Peyer's patch (tissue), 4 donors: ENCODE measurements at regions not wholly inside any gene's neighbourhood (a gene's known extent, or its start where the extent isn't known, plus 50 kb on each side); places are given as distances from the start of the nearest gene placed in this dataset.

Source experiments
- DNase-seq, 3 donors: peaks; one replicate each; pipeline ENCODE4 v3.0.0-alpha.2; 2017 to 2019
- H3K27ac ChIP-seq, 4 donors: fragments of 200-600 bp; sonication (generic); one replicate each; pipeline ENCODE4 v1.5.1; 2016 to 2019
- H3K27me3 ChIP-seq, 2 donors: fragments of 200-600 bp; sonication (generic); one replicate each; pipeline ENCODE4 v1.5.1; 2019
- H3K36me3 ChIP-seq, 3 donors: fragments of 200-600 bp; sonication (generic); one replicate each; pipeline ENCODE4 v1.5.1; 2016 to 2019
- H3K4me1 ChIP-seq, 4 donors: fragments of 200-600 bp; sonication (generic); one replicate each; pipeline ENCODE4 v1.5.1; 2016 to 2019
- H3K4me3 ChIP-seq, 4 donors: fragments of 200-600 bp; sonication (generic); 1 replicate in 3 of 4; 2 replicates in 1 of 4; pipeline ENCODE4 v1.5.1; 2016 to 2019; ENCODE audit warnings: mild to moderate bottlenecking in 1 of 4
- H3K9me3 ChIP-seq, 4 donors: fragments of 200-600 bp; sonication (generic); one replicate each; pipeline ENCODE4 v1.5.1; 2016 to 2019; ENCODE audit warnings: mild to moderate bottlenecking in 1 of 4
- CTCF ChIP-seq, 6 experiments: fragments of 450-650 bp in 4 of 6; fragments of 200-600 bp in 2 of 6; sonication (generic) in 1 of 6; IDR thresholded peaks; one replicate each; pipeline ENCODE4 v1.5.1; 2017 to 2019; ENCODE audit warnings: antibody characterized with exemption in 6 of 6, mild to moderate bottlenecking in 3 of 6, moderate library complexity in 1 of 6
- POLR2A ChIP-seq, 2 donors: fragments of 450-650 bp; IDR thresholded peaks; one replicate each; pipeline ENCODE4 v1.5.1; 2017; ENCODE audit warnings: antibody characterized with exemption in 2 of 2, mild to moderate bottlenecking in 2 of 2, moderate library complexity in 2 of 2

DNA sequence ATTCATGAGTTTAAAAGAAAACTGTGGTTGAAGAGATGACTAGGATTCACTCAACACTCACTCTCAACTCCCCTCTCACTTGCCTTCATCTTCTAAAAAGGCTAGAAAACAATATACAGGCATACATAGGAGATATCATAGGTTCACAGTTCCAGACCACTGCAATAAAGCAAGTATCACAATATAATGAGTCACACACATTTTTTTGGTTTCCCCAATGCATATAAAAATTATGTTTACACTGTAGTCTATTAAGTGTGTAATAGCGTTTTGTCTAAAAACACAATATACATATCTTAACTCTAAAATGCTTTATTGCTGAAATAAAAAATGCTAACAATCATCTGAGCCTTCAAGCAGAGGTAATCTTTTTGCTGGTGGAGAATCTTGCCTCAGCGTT lies 104.9 kb upstream of the PDE1C start:
- no peaks in the 10 kb centered on the region for H3K36me3 ChIP-seq
- no peaks in the 10 kb centered on the region for H3K9me3 ChIP-seq
- no peak overlapping the region for H3K4me3 ChIP-seq
- H3K27ac ChIP-seq: no peak overlapping the region
- H3K4me1 ChIP-seq: no peaks in the 10 kb centered on the region
- DNase-seq: no peak
- no peaks in the 10 kb centered on the region for H3K27me3 ChIP-seq
- TF ChIP-seq POLR2A (IDR thresholded peaks at IDR 0.05) (no peak), CTCF (IDR thresholded peaks at IDR 0.05) (no peak)

- Histone ChIP-seq H3K36me3 (no peaks in the 10 kb centered on the region), H3K9me3 (no peaks in the 10 kb centered on the region), H3K27me3 (no peaks in the 10 kb centered on the region), H3K4me3 (no peak overlapping the region), H3K4me1 (no peaks in the 10 kb centered on the region), H3K27ac (no peak overlapping the region)
- TF ChIP-seq POLR2A (IDR thresholded peaks at IDR 0.05) (no peak), CTCF (IDR thresholded peaks at IDR 0.05) (no peak)
- DNase-seq: no peak
These were observed 101.0 kb upstream of the PDE1C start for GRCh38 chr7:32171248-32171647.

- Histone ChIP-seq H3K9me3 (no peaks in the 10 kb centered on the region), H3K27me3 (no peaks in the 10 kb centered on the region), H3K4me1 (no peaks in the 10 kb centered on the region), H3K36me3 (no peaks in the 10 kb centered on the region), H3K27ac (no peak overlapping the region), H3K4me3 (no peak overlapping the region)
- DNase-seq: no peak
- no peak for TF ChIP-seq POLR2A (IDR thresholded peaks at IDR 0.05)
- no peak for TF ChIP-seq CTCF (IDR thresholded peaks at IDR 0.05)
These were observed 100.6 kb upstream of the PDE1C start for GRCh38 chr7:32170838-32171237.

GRCh38 chr7:32169228-32169627 lies 99.0 kb upstream of the PDE1C start:
- H3K4me3 ChIP-seq: no peak overlapping the region
- H3K9me3 ChIP-seq: no peaks in the 10 kb centered on the region
- no peaks in the 10 kb centered on the region for H3K4me1 ChIP-seq
- no peak overlapping the region for H3K27ac ChIP-seq
- H3K36me3 ChIP-seq: no peaks in the 10 kb centered on the region
- H3K27me3 ChIP-seq: no peaks in the 10 kb centered on the region
- no peak for DNase-seq
- TF ChIP-seq POLR2A (IDR thresholded peaks at IDR 0.05) (no peak), CTCF (IDR thresholded peaks at IDR 0.05) (no peak)

DNA sequence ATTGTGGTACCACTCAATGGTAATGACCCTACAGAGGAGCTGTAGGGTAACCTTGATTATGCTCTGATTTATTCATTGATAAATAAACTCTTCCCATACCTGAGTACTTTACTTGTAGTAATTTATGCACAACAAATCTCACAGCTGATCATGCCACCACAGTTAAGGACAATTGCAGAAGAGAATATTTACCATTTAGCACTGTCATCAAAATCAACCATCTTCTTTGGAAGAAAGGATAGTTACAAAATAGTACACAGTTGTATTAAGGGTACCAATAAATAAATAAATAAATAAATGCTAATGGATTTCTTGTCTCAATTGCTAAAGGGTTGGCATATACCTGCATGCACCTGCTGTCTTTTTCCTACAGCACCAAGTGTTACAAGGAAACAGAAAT lies 97.6 kb upstream of the PDE1C start:
- DNase-seq: no peak
- no peaks in the 10 kb centered on the region for H3K27me3 ChIP-seq
- TF ChIP-seq CTCF (IDR thresholded peaks at IDR 0.05): no peak

GRCh38 chr7:32167256-32167655 lies 97.0 kb upstream of the PDE1C start:
- Histone ChIP-seq H3K27me3 (no peaks in the 10 kb centered on the region), H3K9me3 (no peaks in the 10 kb centered on the region), H3K27ac (no peak overlapping the region), H3K4me3 (no peak overlapping the region), H3K36me3 (no peaks in the 10 kb centered on the region), H3K4me1 (peaks cover 0 to 3% (median 0%) of the 10 kb centered on the region in 4 donors)
- TF ChIP-seq POLR2A (IDR thresholded peaks at IDR 0.05) (no peak), CTCF (IDR thresholded peaks at IDR 0.05) (no peak)
- DNase-seq: no peak

More for the DNA sequence above, 97.6 kb upstream of the PDE1C start:
- Histone ChIP-seq H3K36me3 (no peaks in the 10 kb centered on the region), H3K4me3 (no peak overlapping the region), H3K4me1 (peaks cover 0 to 3% (median 0%) of the 10 kb centered on the region in 4 donors), H3K9me3 (no peaks in the 10 kb centered on the region), H3K27ac (no peak overlapping the region)
